ENCODE measurements at regions not wholly inside any gene's neighbourhood (a gene's known extent, or its start where the extent isn't known, plus 50 kb on each side); places are given as distances from the start of the nearest gene placed in this dataset.
"Not testable (repeated sequence)": the region's sequence is repeated elsewhere in the genome, so short reads cannot be mapped to it uniquely, and the experiment has no call there.

- DNase-seq (ENCODE audit: low read depth): peak; percentile 16
- no peak overlapping the region for H3K4me3 ChIP-seq (ENCODE audit: low read depth, low read length)
- TF ChIP-seq CTCF (IDR thresholded peaks at IDR 0.05; ENCODE audit: insufficient read depth, low read depth, low read length, missing control alignments): peak; percentile 31
Measured at GRCh38 chrX:66110112-66110511, 53.9 kb upstream of the HEPH start.

- DNase-seq (ENCODE audit: low read depth); H3K4me3 ChIP-seq (ENCODE audit: low read depth, low read length): not testable (repeated sequence)
Measured at GRCh38 chrX:66107860-66108259, 56.2 kb upstream of the HEPH start.

- not testable (repeated sequence) for H3K4me3 ChIP-seq (ENCODE audit: low read depth, low read length); DNase-seq (ENCODE audit: low read depth)
Measured at GRCh38 chrX:66102398-66102797, 61.6 kb upstream of the HEPH start.

GRCh38 chrX:66098162-66098561, 58.3 kb upstream of the VSIG4 start:
- no peak for DNase-seq (ENCODE audit: low read depth)
- H3K4me3 ChIP-seq (ENCODE audit: low read depth, low read length): no peak overlapping the region
- no peak for TF ChIP-seq CTCF (IDR thresholded peaks at IDR 0.05; ENCODE audit: insufficient read depth, low read depth, low read length, missing control alignments)

GRCh38 chrX:66096987-66097386, 57.1 kb upstream of the VSIG4 start:
- not testable (repeated sequence) for H3K4me3 ChIP-seq (ENCODE audit: low read depth, low read length); DNase-seq (ENCODE audit: low read depth)

- not testable (repeated sequence) for H3K4me3 ChIP-seq (ENCODE audit: low read depth, low read length); DNase-seq (ENCODE audit: low read depth)
Measured at GRCh38 chrX:66090004-66090403, 50.1 kb upstream of the VSIG4 start.

All from GM12865 (cell line).